ENCODE measurements at regions not wholly inside any gene's neighbourhood (a gene's known extent, or its start where the extent isn't known, plus 50 kb on each side); places are given as distances from the start of the nearest gene placed in this dataset.

- H3K27ac ChIP-seq (ENCODE audit: insufficient read depth, low read length): no peak overlapping the region
- no peak overlapping the region for H2AFZ ChIP-seq (ENCODE audit: low read length)
Observed at GRCh38 chr18:78031589-78031988, 781.9 kb downstream of the GALR1 start.

GRCh38 chr18:78031991-78032390, 782.3 kb downstream of the GALR1 start:
- no peak overlapping the region for H3K4me2 ChIP-seq (ENCODE audit: extremely low read depth, insufficient read depth, low read length)
- no peak overlapping the region for H3K27ac ChIP-seq (ENCODE audit: insufficient read depth, low read length)
- no peaks in the 10 kb centered on the region for H3K36me3 ChIP-seq (ENCODE audit: control insufficient read depth, insufficient read depth, low read length)
- no peaks in the 10 kb centered on the region for H3K27me3 ChIP-seq (ENCODE audit: control insufficient read depth, insufficient read depth, low read length)
- no peaks in the 10 kb centered on the region for H3K79me2 ChIP-seq (ENCODE audit: control insufficient read depth, insufficient read depth, low read length)
- H3K9ac ChIP-seq (ENCODE audit: insufficient read depth, low read length): no peak overlapping the region
- TF ChIP-seq, protein P1, sequence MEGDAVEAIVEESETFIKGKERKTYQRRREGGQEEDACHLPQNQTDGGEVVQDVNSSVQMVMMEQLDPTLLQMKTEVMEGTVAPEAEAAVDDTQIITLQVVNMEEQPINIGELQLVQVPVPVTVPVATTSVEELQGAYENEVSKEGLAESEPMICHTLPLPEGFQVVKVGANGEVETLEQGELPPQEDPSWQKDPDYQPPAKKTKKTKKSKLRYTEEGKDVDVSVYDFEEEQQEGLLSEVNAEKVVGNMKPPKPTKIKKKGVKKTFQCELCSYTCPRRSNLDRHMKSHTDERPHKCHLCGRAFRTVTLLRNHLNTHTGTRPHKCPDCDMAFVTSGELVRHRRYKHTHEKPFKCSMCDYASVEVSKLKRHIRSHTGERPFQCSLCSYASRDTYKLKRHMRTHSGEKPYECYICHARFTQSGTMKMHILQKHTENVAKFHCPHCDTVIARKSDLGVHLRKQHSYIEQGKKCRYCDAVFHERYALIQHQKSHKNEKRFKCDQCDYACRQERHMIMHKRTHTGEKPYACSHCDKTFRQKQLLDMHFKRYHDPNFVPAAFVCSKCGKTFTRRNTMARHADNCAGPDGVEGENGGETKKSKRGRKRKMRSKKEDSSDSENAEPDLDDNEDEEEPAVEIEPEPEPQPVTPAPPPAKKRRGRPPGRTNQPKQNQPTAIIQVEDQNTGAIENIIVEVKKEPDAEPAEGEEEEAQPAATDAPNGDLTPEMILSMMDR (conservative IDR thresholded peaks at IDR 0.05 in 1 of 2, IDR thresholded peaks at IDR 0.05 in 1 of 2; ENCODE audit: low read depth in 1 of 2, low read length in 2 of 2): no peak
- TF ChIP-seq EZH2 (IDR thresholded peaks at IDR 0.05; ENCODE audit: low read length, missing control alignments): no peak
- no peak overlapping the region for H2AFZ ChIP-seq (ENCODE audit: low read length)
- no peaks in the 10 kb centered on the region for H3K4me1 ChIP-seq (ENCODE audit: control insufficient read depth, extremely low read depth, insufficient read depth, low read length)
- no peak overlapping the region for H3K4me3 ChIP-seq (replicated peaks in 1 of 4; ENCODE audit: control extremely low read depth in 1 of 4, insufficient read depth in 1 of 4, low read depth in 3 of 4, low read length in 4 of 4)
- H4K20me1 ChIP-seq (ENCODE audit: control insufficient read depth, extremely low read depth, insufficient read depth, low read length): no peaks in the 10 kb centered on the region
- no peak for DNase-seq (ENCODE audit: low read depth in 2 of 2)
- H3K9me3 ChIP-seq (ENCODE audit: control insufficient read depth, insufficient read depth, low read depth, low read length): no peaks in the 10 kb centered on the region

More at GRCh38 chr18:78031589-78031988, 781.9 kb downstream of the GALR1 start:
- no peaks in the 10 kb centered on the region for H3K79me2 ChIP-seq (ENCODE audit: control insufficient read depth, insufficient read depth, low read length)
- no peak overlapping the region for H3K9ac ChIP-seq (ENCODE audit: insufficient read depth, low read length)
- H3K4me2 ChIP-seq (ENCODE audit: extremely low read depth, insufficient read depth, low read length): no peak overlapping the region
- H3K36me3 ChIP-seq (ENCODE audit: control insufficient read depth, insufficient read depth, low read length): no peaks in the 10 kb centered on the region
- no peaks in the 10 kb centered on the region for H3K27me3 ChIP-seq (ENCODE audit: control insufficient read depth, insufficient read depth, low read length)
- H3K9me3 ChIP-seq (ENCODE audit: control insufficient read depth, insufficient read depth, low read depth, low read length): no peaks in the 10 kb centered on the region
- no peaks in the 10 kb centered on the region for H3K4me1 ChIP-seq (ENCODE audit: control insufficient read depth, extremely low read depth, insufficient read depth, low read length)
- H3K4me3 ChIP-seq (replicated peaks in 1 of 4; ENCODE audit: control extremely low read depth in 1 of 4, insufficient read depth in 1 of 4, low read depth in 3 of 4, low read length in 4 of 4): no peak overlapping the region
- no peak for DNase-seq (ENCODE audit: low read depth in 2 of 2)
- TF ChIP-seq, protein P1 (conservative IDR thresholded peaks at IDR 0.05 in 1 of 2, IDR thresholded peaks at IDR 0.05 in 1 of 2; ENCODE audit: low read depth in 1 of 2, low read length in 2 of 2): no peak
- no peak for TF ChIP-seq EZH2 (IDR thresholded peaks at IDR 0.05; ENCODE audit: low read length, missing control alignments)
- no peaks in the 10 kb centered on the region for H4K20me1 ChIP-seq (ENCODE audit: control insufficient read depth, extremely low read depth, insufficient read depth, low read length)

DNA sequence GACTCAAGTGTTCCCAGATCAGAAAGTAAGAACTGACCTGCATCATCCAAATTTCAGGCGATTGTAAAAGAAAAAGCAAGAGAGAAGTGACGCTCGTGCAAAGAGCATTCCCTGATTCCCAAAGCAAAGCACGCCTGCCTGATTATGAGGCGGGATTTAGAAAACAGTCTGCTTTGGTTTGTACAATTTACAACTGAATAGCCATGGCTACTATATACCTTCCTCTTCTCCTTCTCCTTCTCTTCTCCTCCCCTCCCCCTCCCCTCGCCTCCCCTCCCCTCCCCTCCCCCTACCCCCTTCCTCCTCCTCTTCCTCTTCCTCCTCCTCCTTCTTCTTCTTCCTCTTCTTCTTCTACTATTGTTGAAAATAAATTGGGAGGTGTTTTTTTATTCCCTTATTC, 782.9 kb downstream of the GALR1 start:
- no peak for DNase-seq (ENCODE audit: low read depth in 2 of 2)
- Histone ChIP-seq H4K20me1 (ENCODE audit: control insufficient read depth, extremely low read depth, insufficient read depth, low read length) (no peaks in the 10 kb centered on the region), H2AFZ (ENCODE audit: low read length) (no peak overlapping the region), H3K79me2 (ENCODE audit: control insufficient read depth, insufficient read depth, low read length) (no peaks in the 10 kb centered on the region), H3K27ac (ENCODE audit: insufficient read depth, low read length) (no peak overlapping the region), H3K9ac (ENCODE audit: insufficient read depth, low read length) (no peak overlapping the region), H3K4me1 (ENCODE audit: control insufficient read depth, extremely low read depth, insufficient read depth, low read length) (no peaks in the 10 kb centered on the region), H3K4me2 (ENCODE audit: extremely low read depth, insufficient read depth, low read length) (no peak overlapping the region), H3K27me3 (ENCODE audit: control insufficient read depth, insufficient read depth, low read length) (no peaks in the 10 kb centered on the region), H3K36me3 (ENCODE audit: control insufficient read depth, insufficient read depth, low read length) (no peaks in the 10 kb centered on the region), H3K4me3 (replicated peaks in 1 of 4; ENCODE audit: control extremely low read depth in 1 of 4, insufficient read depth in 1 of 4, low read depth in 3 of 4, low read length in 4 of 4) (no peak overlapping the region), H3K9me3 (ENCODE audit: control insufficient read depth, insufficient read depth, low read depth, low read length) (no peaks in the 10 kb centered on the region)
- TF ChIP-seq EZH2 (IDR thresholded peaks at IDR 0.05; ENCODE audit: low read length, missing control alignments): no peak
- TF ChIP-seq, protein P1 (conservative IDR thresholded peaks at IDR 0.05 in 1 of 2, IDR thresholded peaks at IDR 0.05 in 1 of 2; ENCODE audit: low read depth in 1 of 2, low read length in 2 of 2): no peak

Data from fibroblast of lung (primary cell).